AG08395 (cell line): ENCODE measurements at regions not wholly inside any gene's neighbourhood (a gene's known extent, or its start where the extent isn't known, plus 50 kb on each side); places are given as distances from the start of the nearest gene placed in this dataset.

ENCODE experiments used
- DNase-seq: peaks from one replicate; pipeline ENCODE4 v3.0.0; 2012; ENCODE audit warnings: mixed read lengths, low spot score

GRCh38 chr15:88742161-88742560 lies 61.1 kb upstream of the ACAN start:
- DNase-seq: no peak

GRCh38 chr15:88744548-88745020 lies 58.7 kb upstream of the ACAN start:
- no peak for DNase-seq

DNA sequence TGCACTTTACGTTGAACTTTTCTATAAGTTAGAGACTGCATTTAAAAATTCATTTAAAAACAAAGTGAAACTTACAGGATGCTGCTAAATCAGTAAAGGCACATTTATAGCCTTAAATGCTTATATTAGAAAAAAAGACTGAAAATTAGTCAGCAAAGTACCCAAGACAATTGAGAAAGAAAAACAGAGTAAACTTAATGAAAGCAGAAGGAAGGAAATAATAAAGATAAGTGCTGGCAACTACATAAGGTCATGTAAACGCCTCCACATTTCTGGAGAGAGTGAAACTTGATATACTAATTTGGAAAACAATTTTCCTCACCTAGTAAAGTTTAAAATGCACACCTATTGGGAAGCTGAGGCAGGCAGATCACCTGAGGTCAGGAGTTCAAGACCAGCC lies 58.2 kb upstream of the ACAN start:
- DNase-seq: no peak

DNA sequence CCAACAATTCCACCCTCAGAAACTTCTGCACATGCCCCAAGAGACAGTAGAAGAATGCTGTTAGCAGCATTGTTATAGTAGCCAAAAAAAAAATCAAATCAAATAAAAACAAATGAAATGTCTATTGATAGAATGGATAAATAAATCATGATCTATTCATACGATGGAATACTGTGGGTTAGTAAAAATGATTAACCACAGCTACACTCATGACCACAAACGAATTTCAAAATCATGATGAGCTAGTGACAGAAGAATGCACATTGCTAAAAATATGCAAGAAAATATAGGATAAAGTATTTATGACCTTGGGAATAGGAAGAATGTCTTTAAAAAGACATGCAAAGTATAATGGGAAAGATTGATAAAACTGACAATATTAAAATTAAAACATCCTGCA lies 57.5 kb upstream of the ACAN start:
- DNase-seq: peak; percentile 71

- DNase-seq: no peak
Measured at GRCh38 chr15:88746451-88746850, 56.8 kb upstream of the ACAN start.

GRCh38 chr15:88747111-88747510 lies 56.1 kb upstream of the ACAN start:
- DNase-seq: no peak

GRCh38 chr15:88747631-88748030 lies 55.6 kb upstream of the ACAN start:
- no peak for DNase-seq

DNA sequence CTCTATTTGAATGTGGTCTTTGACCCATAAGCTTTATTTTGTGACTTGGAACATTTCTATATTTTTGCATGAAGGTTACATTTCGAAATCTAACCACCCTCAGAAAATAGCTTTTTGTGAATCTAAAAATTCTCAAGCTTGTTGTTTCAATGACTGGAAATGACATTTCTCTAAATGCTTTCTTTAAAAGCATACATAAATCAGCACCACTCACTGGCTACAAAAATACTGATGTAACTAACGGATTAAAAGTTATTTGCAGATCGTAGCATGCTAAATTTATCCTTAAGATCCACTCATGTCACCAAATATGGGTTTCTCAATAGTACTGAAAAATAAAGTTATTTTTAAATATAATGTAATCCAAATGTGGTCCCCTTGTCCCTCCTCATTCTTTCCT lies 55.2 kb upstream of the ACAN start:
- no peak for DNase-seq

GRCh38 chr15:88748651-88749050 lies 54.6 kb upstream of the ACAN start:
- no peak for DNase-seq

GRCh38 chr15:88749699-88750098 lies 53.5 kb upstream of the ACAN start:
- no peak for DNase-seq

- no peak for DNase-seq
Measured at GRCh38 chr15:88752501-88752900, 50.7 kb upstream of the ACAN start.

DNA sequence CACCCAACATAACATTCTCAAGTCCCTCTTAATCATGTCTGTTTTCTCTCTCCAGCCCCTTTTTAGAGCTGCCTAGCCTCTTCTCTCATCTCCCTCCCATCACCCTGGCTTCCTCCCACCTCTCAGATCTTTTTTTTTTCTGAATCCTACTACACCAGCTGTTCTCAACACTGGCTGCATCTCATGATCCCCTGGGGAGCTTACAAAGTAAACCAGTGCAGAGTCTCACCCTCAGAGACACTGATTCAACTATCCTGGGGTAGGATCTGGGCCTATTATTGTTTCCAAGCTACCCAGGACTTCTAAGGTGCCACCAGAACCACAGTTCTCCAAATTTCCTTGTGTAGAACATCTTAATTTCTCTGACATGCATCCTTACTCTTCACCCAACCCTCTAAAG lies 50.3 kb upstream of the ACAN start:
- DNase-seq: no peak
